ENCODE measurements at regions not wholly inside any gene's neighbourhood (a gene's known extent, or its start where the extent isn't known, plus 50 kb on each side); places are given as distances from the start of the nearest gene placed in this dataset.

DNA sequence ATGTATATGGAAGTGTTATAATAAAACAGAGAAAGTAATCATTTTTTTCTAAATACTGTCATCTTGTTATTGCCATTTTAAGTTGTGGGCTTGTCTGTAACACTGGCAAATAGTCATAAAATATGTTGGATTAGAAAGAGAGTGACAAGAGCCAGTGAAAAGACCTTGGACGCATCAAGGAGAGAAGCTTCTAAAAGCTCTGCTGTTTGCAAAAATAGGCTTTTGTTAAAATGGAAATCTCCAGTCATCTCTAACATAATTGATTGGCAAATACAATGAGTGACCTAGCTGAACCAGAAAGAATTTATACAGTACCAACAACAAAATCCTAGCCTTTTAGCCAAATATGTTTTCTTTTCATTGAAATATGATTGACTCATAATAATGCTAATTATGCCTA lies 245.8 kb upstream of the RMST start:
- no peaks in the 10 kb centered on the region for H3K4me1 ChIP-seq
- TF ChIP-seq, protein P1, sequence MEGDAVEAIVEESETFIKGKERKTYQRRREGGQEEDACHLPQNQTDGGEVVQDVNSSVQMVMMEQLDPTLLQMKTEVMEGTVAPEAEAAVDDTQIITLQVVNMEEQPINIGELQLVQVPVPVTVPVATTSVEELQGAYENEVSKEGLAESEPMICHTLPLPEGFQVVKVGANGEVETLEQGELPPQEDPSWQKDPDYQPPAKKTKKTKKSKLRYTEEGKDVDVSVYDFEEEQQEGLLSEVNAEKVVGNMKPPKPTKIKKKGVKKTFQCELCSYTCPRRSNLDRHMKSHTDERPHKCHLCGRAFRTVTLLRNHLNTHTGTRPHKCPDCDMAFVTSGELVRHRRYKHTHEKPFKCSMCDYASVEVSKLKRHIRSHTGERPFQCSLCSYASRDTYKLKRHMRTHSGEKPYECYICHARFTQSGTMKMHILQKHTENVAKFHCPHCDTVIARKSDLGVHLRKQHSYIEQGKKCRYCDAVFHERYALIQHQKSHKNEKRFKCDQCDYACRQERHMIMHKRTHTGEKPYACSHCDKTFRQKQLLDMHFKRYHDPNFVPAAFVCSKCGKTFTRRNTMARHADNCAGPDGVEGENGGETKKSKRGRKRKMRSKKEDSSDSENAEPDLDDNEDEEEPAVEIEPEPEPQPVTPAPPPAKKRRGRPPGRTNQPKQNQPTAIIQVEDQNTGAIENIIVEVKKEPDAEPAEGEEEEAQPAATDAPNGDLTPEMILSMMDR (IDR thresholded peaks at IDR 0.05; ENCODE audit: low read depth, low read length) = no peak
- H3K36me3 ChIP-seq = no peaks in the 10 kb centered on the region
- no peaks in the 10 kb centered on the region for H3K27me3 ChIP-seq
- H3K9me3 ChIP-seq = no peaks in the 10 kb centered on the region
- no peak overlapping the region for H3K4me3 ChIP-seq (ENCODE audit: low read depth, low read length)
- no peak for DNase-seq

DNA sequence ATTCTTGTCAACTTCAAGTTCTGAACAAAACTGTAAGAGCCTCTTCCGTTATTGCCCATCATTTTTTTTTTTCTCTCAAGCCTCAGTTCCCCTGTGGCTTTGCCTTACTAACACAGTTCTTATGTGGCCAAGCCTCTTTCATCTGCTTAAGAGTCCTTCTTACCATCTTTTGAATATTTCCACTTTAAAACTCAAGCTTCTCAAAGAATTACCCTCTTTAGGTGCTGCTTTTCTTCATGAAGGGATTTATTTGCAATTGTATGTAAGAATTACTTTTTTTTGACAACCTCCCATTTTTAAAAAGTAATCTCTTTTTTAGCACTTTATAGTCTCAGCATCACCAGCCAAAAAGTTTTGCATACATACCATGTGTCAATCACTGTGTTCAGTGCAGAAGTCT lies 240.2 kb upstream of the RMST start:
- no peaks in the 10 kb centered on the region for H3K4me1 ChIP-seq
- TF ChIP-seq, protein P1 (IDR thresholded peaks at IDR 0.05; ENCODE audit: low read depth, low read length) = no peak
- H3K4me3 ChIP-seq (ENCODE audit: low read depth, low read length) = no peak overlapping the region
- H3K36me3 ChIP-seq = no peaks in the 10 kb centered on the region
- H3K27me3 ChIP-seq = no peaks in the 10 kb centered on the region
- no peak for DNase-seq
- no peaks in the 10 kb centered on the region for H3K9me3 ChIP-seq

DNA sequence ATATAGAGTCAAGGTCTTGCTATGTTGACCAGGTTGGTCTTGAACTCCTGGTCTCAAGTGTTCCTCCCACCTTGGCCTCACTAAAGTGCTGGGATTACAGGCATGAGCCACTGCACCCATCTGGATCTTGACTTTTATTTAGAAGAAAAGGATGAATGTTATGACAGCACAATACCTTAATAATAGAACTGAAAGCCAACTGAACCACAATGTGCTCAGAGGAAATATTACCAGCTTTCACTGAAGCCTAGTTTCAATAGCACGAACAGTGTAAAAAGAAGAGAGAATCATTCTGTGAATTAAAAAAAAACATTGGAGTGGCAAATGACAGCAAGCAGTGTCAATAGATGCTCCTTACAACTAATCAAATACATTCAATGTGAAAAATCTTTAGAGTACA lies 239.2 kb upstream of the RMST start:
- no peaks in the 10 kb centered on the region for H3K4me1 ChIP-seq
- TF ChIP-seq, protein P1 (IDR thresholded peaks at IDR 0.05; ENCODE audit: low read depth, low read length) = no peak
- no peaks in the 10 kb centered on the region for H3K36me3 ChIP-seq
- H3K4me3 ChIP-seq (ENCODE audit: low read depth, low read length) = no peak overlapping the region
- H3K27me3 ChIP-seq = no peaks in the 10 kb centered on the region
- no peaks in the 10 kb centered on the region for H3K9me3 ChIP-seq
- DNase-seq = no peak

DNA sequence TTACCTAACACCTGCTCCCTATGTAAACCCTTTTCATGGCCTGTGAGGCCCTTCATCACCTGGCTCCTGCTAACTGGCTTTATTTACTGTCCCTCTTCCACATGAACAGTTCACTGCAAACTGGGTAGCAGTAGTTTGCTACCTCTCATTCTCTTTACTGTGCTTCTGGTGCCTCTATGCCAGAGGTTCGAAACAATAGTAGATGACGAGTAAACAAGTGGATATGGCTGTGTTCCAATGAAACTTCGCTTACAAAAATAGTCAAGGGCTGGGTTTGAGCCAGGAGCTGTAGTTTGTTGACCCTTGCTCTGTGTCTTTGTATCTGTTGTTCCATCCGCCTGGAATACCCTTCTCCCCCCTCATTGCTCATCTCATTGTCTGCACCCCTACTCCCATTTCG lies 233.6 kb upstream of the RMST start:
- TF ChIP-seq, protein P1 (IDR thresholded peaks at IDR 0.05; ENCODE audit: low read depth, low read length) = no peak
- no peak for DNase-seq
- Histone ChIP-seq H3K27me3 (no peaks in the 10 kb centered on the region), H3K36me3 (no peaks in the 10 kb centered on the region), H3K4me1 (no peaks in the 10 kb centered on the region), H3K4me3 (ENCODE audit: low read depth, low read length) (no peak overlapping the region), H3K9me3 (no peaks in the 10 kb centered on the region)

DNA sequence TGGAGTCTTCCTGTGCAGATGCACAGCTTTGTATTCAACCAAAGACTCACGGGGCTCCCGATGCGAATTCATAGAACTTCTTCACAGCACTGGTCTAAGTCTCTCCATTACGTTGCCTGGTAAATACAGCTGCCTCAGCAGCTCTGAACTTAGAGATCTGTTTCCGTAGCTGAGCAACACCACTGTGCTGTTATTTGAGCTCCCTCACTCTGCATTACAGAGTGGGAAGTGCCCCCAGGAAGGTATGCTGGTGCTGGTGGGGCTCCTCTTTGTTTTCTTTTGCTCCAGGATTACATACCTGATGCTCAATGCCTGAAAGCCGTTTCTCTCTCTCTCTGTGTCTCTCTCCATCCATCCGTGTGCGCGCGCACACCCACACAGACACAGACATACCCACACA lies 227.5 kb upstream of the RMST start:
- H3K9me3 ChIP-seq = no peaks in the 10 kb centered on the region
- H3K4me1 ChIP-seq = no peaks in the 10 kb centered on the region
- no peaks in the 10 kb centered on the region for H3K36me3 ChIP-seq
- TF ChIP-seq, protein P1 (IDR thresholded peaks at IDR 0.05; ENCODE audit: low read depth, low read length) = no peak
- no peaks in the 10 kb centered on the region for H3K27me3 ChIP-seq
- H3K4me3 ChIP-seq (ENCODE audit: low read depth, low read length) = no peak overlapping the region
- no peak for DNase-seq

DNA sequence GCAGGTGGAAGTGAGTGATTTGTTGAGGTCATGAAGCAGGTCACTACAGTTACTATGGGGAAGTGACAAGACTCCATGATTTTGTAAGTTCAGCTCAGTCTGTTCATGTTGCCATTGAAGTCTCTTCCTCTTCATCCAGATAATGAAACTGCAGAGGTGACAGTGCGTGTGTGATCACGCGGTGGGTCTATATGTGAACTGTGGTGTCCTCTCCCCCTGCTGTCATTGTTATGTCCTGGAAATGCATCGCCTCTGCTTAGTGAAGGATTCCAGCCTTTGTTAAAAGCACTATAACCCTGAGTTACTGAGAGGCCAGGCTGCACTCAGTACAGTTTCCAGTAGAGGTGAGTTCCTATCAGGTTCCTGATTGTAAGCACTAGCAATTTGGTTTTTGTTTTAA lies 216.2 kb upstream of the RMST start:
- DNase-seq = no peak
- Histone ChIP-seq H3K4me1 (no peaks in the 10 kb centered on the region), H3K27me3 (no peaks in the 10 kb centered on the region), H3K36me3 (no peaks in the 10 kb centered on the region), H3K4me3 (ENCODE audit: low read depth, low read length) (no peak overlapping the region), H3K9me3 (no peaks in the 10 kb centered on the region)
- TF ChIP-seq, protein P1 (IDR thresholded peaks at IDR 0.05; ENCODE audit: low read depth, low read length) = no peak
